GM10266 (cell line): ENCODE measurements at regions not wholly inside any gene's neighbourhood (a gene's known extent, or its start where the extent isn't known, plus 50 kb on each side); places are given as distances from the start of the nearest gene placed in this dataset.

Experiments
- DNase-seq: peaks from one replicate; pipeline ENCODE4 v3.0.0; 2012; ENCODE audit errors: extremely low spot score
- CTCF ChIP-seq: IDR thresholded peaks from 2 replicates; pipeline ENCODE4 v1.5.1; 2012; ENCODE audit warnings: mild to moderate bottlenecking, low read depth; ENCODE audit not compliant: control insufficient read depth, insufficient read depth; ENCODE audit errors: missing control alignments

GRCh38 chr17:56085576-56086267 lies 67.6 kb upstream of the ANKFN1 start:
- DNase-seq: no peak

GRCh38 chr17:56087199-56087598 lies 66.1 kb upstream of the ANKFN1 start:
- TF ChIP-seq CTCF: no peak
- no peak for DNase-seq

More at GRCh38 chr17:56085576-56086267, 67.6 kb upstream of the ANKFN1 start:
- TF ChIP-seq CTCF: no peak

- DNase-seq: no peak
- no peak for TF ChIP-seq CTCF
Measured at GRCh38 chr17:56096026-56096810, 57.1 kb upstream of the ANKFN1 start.

- no peak for DNase-seq
- TF ChIP-seq CTCF: no peak
Measured at GRCh38 chr17:56098746-56099145, 54.5 kb upstream of the ANKFN1 start.

GRCh38 chr17:56099649-56100048 lies 53.6 kb upstream of the ANKFN1 start:
- DNase-seq: no peak
- no peak for TF ChIP-seq CTCF
